SK-N-SH (cell line): ENCODE measurements at regions not wholly inside any gene's neighbourhood (a gene's known extent, or its start where the extent isn't known, plus 50 kb on each side); places are given as distances from the start of the nearest gene placed in this dataset.
A peak's percentile ranks its signal among the peaks of the same experiment; 100 is the strongest.

ENCODE experiments used
- CTCF ChIA-PET: fragments of 300-600, 350-600 bp; formaldehyde crosslinking; extraction: SDS; loops from one replicate; lab custom pipeline; 2021; lab: Yijun Ruan, JAX
- POLR2A ChIA-PET: fragments of 350-600 bp; sonication (Branson Sonifier 250); formaldehyde crosslinking; extraction: SDS; loops from one replicate; lab custom pipeline; 2020; ENCODE audit warnings: antibody characterized with exemption, inconsistent platforms; lab: Yijun Ruan, JAX
- DNase-seq: peaks from one replicate; pipeline ENCODE4 v3.0.0; 2012
- H2AFZ ChIP-seq: fragments of 200-600 bp; sonication (generic); 2 replicates; pipeline ENCODE4 v1.8.1; 2016; ENCODE audit warnings: antibody characterized with exemption, mild to moderate bottlenecking, low read depth
- H3F3A ChIP-seq: fragments of 200-600 bp; sonication (generic); replicated peaks from 2 replicates; pipeline ENCODE3; 2016; ENCODE audit warnings: antibody characterized with exemption, mild to moderate bottlenecking; ENCODE audit not compliant: insufficient read depth
- H3K27ac ChIP-seq, 2 experiments: fragments of 200-500 bp in 1 of 2; fragments of 200-600 bp in 1 of 2; sonication (Bioruptor generic) in 1 of 2; sonication (generic), shearing (Covaris generic) in 1 of 2; 2 replicates each; pipeline versions ENCODE4 v1.5.1 to v1.6.1; 2014 to 2016; ENCODE audit warnings: low read depth in 2 of 2, inconsistent platforms in 1 of 2, low read length in 1 of 2, mild to moderate bottlenecking in 1 of 2, mixed read lengths in 1 of 2
- H3K27me3 ChIP-seq: fragments of 200-600 bp; sonication (generic), shearing (Covaris generic); 2 replicates; pipeline ENCODE4 v1.6.1; 2016; ENCODE audit warnings: mixed run types; ENCODE audit not compliant: insufficient read depth
- H3K36me3 ChIP-seq, 2 experiments: fragments of 200-500 bp in 1 of 2; fragments of 200-600 bp in 1 of 2; sonication (Bioruptor generic) in 1 of 2; sonication (generic) in 1 of 2; replicated peaks in 1 of 2; 2 replicates each; pipeline versions ENCODE3 to v1.5.1; 2014 to 2016; ENCODE audit warnings: low read length in 1 of 2, mild to moderate bottlenecking in 1 of 2; ENCODE audit not compliant: insufficient read depth in 2 of 2, control insufficient read depth in 1 of 2
- H3K4me1 ChIP-seq, 2 experiments: fragments of 200-500 bp in 1 of 2; fragments of 200-600 bp in 1 of 2; sonication (Bioruptor generic) in 1 of 2; sonication (generic), shearing (Covaris generic) in 1 of 2; 2 replicates each; pipeline versions ENCODE4 v1.5.1 to v1.6.1; 2014 to 2016; ENCODE audit warnings: low read depth in 1 of 2, low read length in 1 of 2, mixed run types in 1 of 2; ENCODE audit not compliant: insufficient read depth in 2 of 2, control insufficient read depth in 1 of 2
- H3K4me2 ChIP-seq: fragments of 200-600 bp; sonication (generic), shearing (Covaris generic); 2 replicates; pipeline ENCODE4 v1.6.1; 2017; ENCODE audit warnings: mixed run types
- H3K4me3 ChIP-seq, 2 experiments: fragments of 200-500 bp in 1 of 2; fragments of 200-600 bp in 1 of 2; sonication (Bioruptor generic) in 1 of 2; sonication (generic), shearing (Covaris generic) in 1 of 2; 2 replicates each; pipeline versions ENCODE4 v1.5.1 to v1.8.1; 2014 to 2016; ENCODE audit warnings: low read depth in 2 of 2, inconsistent platforms in 1 of 2, low read length in 1 of 2, mild to moderate bottlenecking in 1 of 2, mixed read lengths in 1 of 2, moderate library complexity in 1 of 2
- H3K79me2 ChIP-seq: fragments of 200-600 bp; sonication (generic); 2 replicates; pipeline ENCODE4 v1.8.1; 2017; ENCODE audit warnings: mild to moderate bottlenecking; ENCODE audit not compliant: insufficient read depth
- H3K9ac ChIP-seq: fragments of 200-600 bp; sonication (generic); 2 replicates; pipeline ENCODE4 v1.6.1; 2017; ENCODE audit warnings: mixed run types
- H3K9me2 ChIP-seq: fragments of 200-600 bp; sonication (generic); 2 replicates; pipeline ENCODE4 v1.6.1; 2017; ENCODE audit warnings: mixed run types
- H3K9me3 ChIP-seq: fragments of 200-600 bp; sonication (generic); 2 replicates; pipeline ENCODE4 v1.6.1; 2017; ENCODE audit warnings: mixed run types, mild to moderate bottlenecking, moderate library complexity
- H4K20me1 ChIP-seq: fragments of 200-600 bp; sonication (generic); 2 replicates; pipeline ENCODE4 v1.6.1; 2017; ENCODE audit warnings: mild to moderate bottlenecking, mixed run types; ENCODE audit not compliant: insufficient read depth
- CHD2 ChIP-seq: fragments of 150-350 bp; IDR thresholded peaks from 2 replicates; pipeline ENCODE4 v1.6.1; 2018; ENCODE audit warnings: low read length; ENCODE audit not compliant: partially characterized antibody
- CTCF ChIP-seq: fragments of 200-600 bp; sonication (generic); IDR thresholded peaks from 2 replicates; pipeline ENCODE4 v1.6.1; 2017; ENCODE audit warnings: antibody characterized with exemption, mild to moderate bottlenecking, moderate library complexity
- ELF1 ChIP-seq: IDR thresholded peaks from 2 replicates; pipeline ENCODE4 v1.4.0; 2012
- EP300 ChIP-seq, 2 experiments: IDR thresholded peaks; 2 replicates each; pipeline versions ENCODE4 v1.4.0 to v1.6.1; 2012; ENCODE audit warnings: borderline replicate concordance in 1 of 2, low read depth in 1 of 2, low read length in 1 of 2
- EZH2phosphoT487 ChIP-seq: fragments of 200-600 bp; sonication (generic); IDR thresholded peaks from 2 replicates; pipeline ENCODE4 v1.6.1; 2017; ENCODE audit warnings: low read depth, mixed run types, mild to moderate bottlenecking, antibody characterized with exemption, moderate library complexity, borderline replicate concordance
- FOSL2 ChIP-seq: IDR thresholded peaks from 2 replicates; pipeline ENCODE4 v1.4.0; 2012; ENCODE audit warnings: low read depth, mild to moderate bottlenecking, moderate library complexity, borderline replicate concordance
- GABPA ChIP-seq: IDR thresholded peaks from 2 replicates; pipeline ENCODE4 v1.4.0; 2012; ENCODE audit warnings: low read depth, mild to moderate bottlenecking
- GATA2 ChIP-seq: sonication (generic); formaldehyde crosslinking; IDR thresholded peaks from 2 replicates; pipeline ENCODE4 v1.5.0; 2020; ENCODE audit warnings: mild to moderate bottlenecking, missing genetic modification reagents
- JUND ChIP-seq: IDR thresholded peaks from 2 replicates; pipeline ENCODE4 v1.4.0; 2012
- MEF2A ChIP-seq: IDR thresholded peaks from 2 replicates; pipeline ENCODE4 v1.4.0; 2012; ENCODE audit warnings: low read depth, borderline replicate concordance
- MXI1 ChIP-seq: IDR thresholded peaks from 2 replicates; pipeline ENCODE4 v1.6.1; 2012; ENCODE audit warnings: mild to moderate bottlenecking, low read depth, low read length, improper control_type of control experiment
- NRF1 ChIP-seq: IDR thresholded peaks from 2 replicates; pipeline ENCODE4 v1.6.1; 2012; ENCODE audit warnings: low read depth, mild to moderate bottlenecking, low read length
- RCOR1 ChIP-seq: fragments of 150-350 bp; IDR thresholded peaks from 2 replicates; pipeline ENCODE4 v1.6.1; 2017; ENCODE audit warnings: antibody characterized with exemption, low read length
- RXRA ChIP-seq: IDR thresholded peaks from 2 replicates; pipeline ENCODE4 v1.4.0; 2012; ENCODE audit warnings: low read depth, mild to moderate bottlenecking, borderline replicate concordance
- TCF12 ChIP-seq: IDR thresholded peaks from 2 replicates; pipeline ENCODE4 v1.4.0; 2012
- TEAD4 ChIP-seq: IDR thresholded peaks from 2 replicates; pipeline ENCODE4 v1.4.0; 2012; ENCODE audit warnings: mild to moderate bottlenecking, borderline replicate concordance; ENCODE audit not compliant: insufficient read depth
- USF2 ChIP-seq: fragments of 150-350 bp; IDR thresholded peaks from 2 replicates; pipeline ENCODE4 v1.6.1; 2017; ENCODE audit warnings: antibody characterized with exemption, low read length, low read depth, borderline replicate concordance
- YY1 ChIP-seq: IDR thresholded peaks from 2 replicates; pipeline ENCODE4 v1.4.0; 2012; ENCODE audit warnings: low read depth, mild to moderate bottlenecking
- WGBS: methylation state at CpG from one replicate; pipeline ENCODE4 v1.1.6; 2017; ENCODE audit warnings: low lambda C conversion rate; 5-methylcytosine and 5-hydroxymethylcytosine counted together
- TF ChIP-seq, protein P1 (sequence below): IDR thresholded peaks from 2 replicates; pipeline ENCODE4 v1.6.1; 2012; ENCODE audit warnings: mild to moderate bottlenecking, low read depth, low read length, moderate library complexity
- TF ChIP-seq, protein P2 (sequence below): IDR thresholded peaks from 2 replicates; pipeline ENCODE4; 2012

DNA sequence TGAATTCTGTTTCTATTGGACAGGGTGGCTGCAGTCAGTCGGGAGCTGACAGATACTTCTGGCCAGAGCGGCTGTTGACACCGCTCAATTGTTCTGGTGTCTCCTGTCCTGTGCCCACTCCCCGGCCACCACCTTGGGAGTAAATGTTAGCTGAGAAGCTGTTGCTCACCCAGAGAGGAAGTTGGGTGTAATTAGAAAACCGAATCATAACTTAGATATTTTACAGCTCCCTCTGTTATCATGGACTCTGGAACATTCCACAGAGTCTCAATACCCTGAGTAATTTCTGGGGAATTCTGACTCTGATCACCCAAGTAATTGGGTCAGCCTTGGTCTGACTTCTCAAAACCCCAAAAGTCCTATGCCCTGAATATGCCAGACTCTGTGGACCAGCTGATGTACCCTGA is 58.3 kb upstream of the RFLNA start:
- H4K20me1 ChIP-seq, result no peaks in the 10 kb centered on the region
- TF ChIP-seq USF2 (no peak), NRF1 (no peak), FOSL2 (no peak), CTCF (no peak), JUND (no peak), ELF1 (no peak), CHD2 (no peak), GABPA (no peak), TEAD4 (no peak), TCF12 (no peak), GATA2 (CRISPR knock-in tag) (no peak), RXRA (no peak), MEF2A (no peak), YY1 (no peak), RCOR1 (no peak), EP300 (IDR thresholded peaks at IDR 0.05; ENCODE audit: borderline replicate concordance in 1 of 2, low read depth in 1 of 2, low read length in 1 of 2) (no peak), MXI1 (no peak), EZH2phosphoT487 (no peak)
- TF ChIP-seq, protein P1, sequence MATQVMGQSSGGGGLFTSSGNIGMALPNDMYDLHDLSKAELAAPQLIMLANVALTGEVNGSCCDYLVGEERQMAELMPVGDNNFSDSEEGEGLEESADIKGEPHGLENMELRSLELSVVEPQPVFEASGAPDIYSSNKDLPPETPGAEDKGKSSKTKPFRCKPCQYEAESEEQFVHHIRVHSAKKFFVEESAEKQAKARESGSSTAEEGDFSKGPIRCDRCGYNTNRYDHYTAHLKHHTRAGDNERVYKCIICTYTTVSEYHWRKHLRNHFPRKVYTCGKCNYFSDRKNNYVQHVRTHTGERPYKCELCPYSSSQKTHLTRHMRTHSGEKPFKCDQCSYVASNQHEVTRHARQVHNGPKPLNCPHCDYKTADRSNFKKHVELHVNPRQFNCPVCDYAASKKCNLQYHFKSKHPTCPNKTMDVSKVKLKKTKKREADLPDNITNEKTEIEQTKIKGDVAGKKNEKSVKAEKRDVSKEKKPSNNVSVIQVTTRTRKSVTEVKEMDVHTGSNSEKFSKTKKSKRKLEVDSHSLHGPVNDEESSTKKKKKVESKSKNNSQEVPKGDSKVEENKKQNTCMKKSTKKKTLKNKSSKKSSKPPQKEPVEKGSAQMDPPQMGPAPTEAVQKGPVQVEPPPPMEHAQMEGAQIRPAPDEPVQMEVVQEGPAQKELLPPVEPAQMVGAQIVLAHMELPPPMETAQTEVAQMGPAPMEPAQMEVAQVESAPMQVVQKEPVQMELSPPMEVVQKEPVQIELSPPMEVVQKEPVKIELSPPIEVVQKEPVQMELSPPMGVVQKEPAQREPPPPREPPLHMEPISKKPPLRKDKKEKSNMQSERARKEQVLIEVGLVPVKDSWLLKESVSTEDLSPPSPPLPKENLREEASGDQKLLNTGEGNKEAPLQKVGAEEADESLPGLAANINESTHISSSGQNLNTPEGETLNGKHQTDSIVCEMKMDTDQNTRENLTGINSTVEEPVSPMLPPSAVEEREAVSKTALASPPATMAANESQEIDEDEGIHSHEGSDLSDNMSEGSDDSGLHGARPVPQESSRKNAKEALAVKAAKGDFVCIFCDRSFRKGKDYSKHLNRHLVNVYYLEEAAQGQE, result no peak
- TF ChIP-seq, protein P2, sequence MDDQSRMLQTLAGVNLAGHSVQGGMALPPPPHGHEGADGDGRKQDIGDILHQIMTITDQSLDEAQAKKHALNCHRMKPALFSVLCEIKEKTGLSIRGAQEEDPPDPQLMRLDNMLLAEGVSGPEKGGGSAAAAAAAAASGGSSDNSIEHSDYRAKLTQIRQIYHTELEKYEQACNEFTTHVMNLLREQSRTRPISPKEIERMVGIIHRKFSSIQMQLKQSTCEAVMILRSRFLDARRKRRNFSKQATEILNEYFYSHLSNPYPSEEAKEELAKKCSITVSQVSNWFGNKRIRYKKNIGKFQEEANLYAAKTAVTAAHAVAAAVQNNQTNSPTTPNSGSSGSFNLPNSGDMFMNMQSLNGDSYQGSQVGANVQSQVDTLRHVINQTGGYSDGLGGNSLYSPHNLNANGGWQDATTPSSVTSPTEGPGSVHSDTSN, result no peak
- TF ChIP-seq, all 33 proteins: peak for 0
- Histone ChIP-seq H3K79me2 (no peaks in the 10 kb centered on the region), H3K4me2 (no peak overlapping the region), H3F3A (no peaks in the 10 kb centered on the region), H3K9me2 (no peaks in the 10 kb centered on the region), H3K36me3 (no peaks in the 10 kb centered on the region), H3K27ac (no peak overlapping the region; a peak in 1 of 4 replicates), H3K9ac (no peak overlapping the region), H3K4me3 (no peak overlapping the region), H3K27me3 (no peaks in the 10 kb centered on the region), H3K4me1 (peaks cover 0 to 5% of the 10 kb centered on the region in 2 experiments; a peak in 2 of 4 replicates), H3K9me3 (no peaks in the 10 kb centered on the region), H2AFZ (0 out of 2 replicates have a peak overlapping the region, but pooled peaks have one; percentile 13)
- DNase-seq, result no peak
- ChIA-PET CTCF (no interaction called here), POLR2A (no interaction called here)
- 53% methylated on average over 5 of the region's 5 CpGs for WGBS
